Loucy (cell line): ENCODE measurements at regions not wholly inside any gene's neighbourhood (a gene's known extent, or its start where the extent isn't known, plus 50 kb on each side); places are given as distances from the start of the nearest gene placed in this dataset.

Experiments
- CTCF ChIP-seq: fragments of 200-600 bp; sonication (generic); conservative IDR thresholded peaks from 2 replicates; pipeline ENCODE4 v1.5.1; 2014; ENCODE audit warnings: mild to moderate bottlenecking, antibody characterized with exemption, low read length
- EZH2phosphoT487 ChIP-seq: fragments of 200-600 bp; IDR thresholded peaks from 2 replicates; pipeline ENCODE4 v1.6.1; 2018; ENCODE audit warnings: antibody characterized with exemption, mild to moderate bottlenecking, moderate library complexity, borderline replicate concordance

GRCh38 chr4:180669680-180670079 lies 1573.5 kb upstream of the TENM3 start:
- TF ChIP-seq CTCF, result no peak
- no peak for TF ChIP-seq EZH2phosphoT487
